ENCODE measurements at regions not wholly inside any gene's neighbourhood (a gene's known extent, or its start where the extent isn't known, plus 50 kb on each side); places are given as distances from the start of the nearest gene placed in this dataset.
"Not testable (repeated sequence)": the region's sequence is repeated elsewhere in the genome, so short reads cannot be mapped to it uniquely, and the experiment has no call there.

DNA sequence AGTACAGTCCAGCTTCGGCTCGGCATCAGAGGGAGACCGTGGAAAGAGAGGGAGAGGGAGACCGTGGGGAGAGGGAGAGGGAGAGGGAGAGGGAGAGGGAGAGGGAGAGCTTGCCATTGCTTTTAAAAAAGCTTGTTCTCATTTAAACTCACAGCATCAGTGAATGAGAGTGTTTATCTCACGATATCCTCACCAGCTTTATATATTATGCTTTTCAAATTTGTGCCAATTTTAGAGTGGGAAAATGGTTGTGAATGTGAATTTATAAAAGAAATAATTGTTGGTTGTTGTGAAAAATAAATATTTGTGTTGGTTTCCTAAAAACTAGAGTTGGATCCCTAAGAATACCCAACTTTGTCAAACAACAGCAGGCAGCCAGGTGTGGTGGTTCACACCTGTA lies 170.1 kb downstream of the NRN1 start:
- DNase-seq, result not testable (repeated sequence)

DNA sequence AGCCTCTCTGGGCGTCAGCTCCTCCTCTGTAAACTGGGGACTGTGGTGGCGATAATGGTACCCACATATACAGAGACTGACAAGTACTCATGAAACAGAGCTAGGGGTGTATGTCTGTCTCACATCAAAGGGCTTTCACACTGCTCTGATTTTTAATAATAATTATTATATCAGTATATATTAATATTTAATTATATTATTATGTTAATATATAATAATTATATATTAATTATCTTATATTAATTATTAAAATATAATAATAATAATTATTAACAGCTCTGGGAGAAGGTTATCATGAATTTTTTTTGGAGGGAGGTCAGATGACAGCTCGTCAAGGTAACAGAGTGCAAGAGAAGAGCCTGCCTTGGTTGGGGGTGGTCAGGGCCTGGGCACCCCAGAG lies 173.6 kb downstream of the NRN1 start:
- no peak for DNase-seq

DNA sequence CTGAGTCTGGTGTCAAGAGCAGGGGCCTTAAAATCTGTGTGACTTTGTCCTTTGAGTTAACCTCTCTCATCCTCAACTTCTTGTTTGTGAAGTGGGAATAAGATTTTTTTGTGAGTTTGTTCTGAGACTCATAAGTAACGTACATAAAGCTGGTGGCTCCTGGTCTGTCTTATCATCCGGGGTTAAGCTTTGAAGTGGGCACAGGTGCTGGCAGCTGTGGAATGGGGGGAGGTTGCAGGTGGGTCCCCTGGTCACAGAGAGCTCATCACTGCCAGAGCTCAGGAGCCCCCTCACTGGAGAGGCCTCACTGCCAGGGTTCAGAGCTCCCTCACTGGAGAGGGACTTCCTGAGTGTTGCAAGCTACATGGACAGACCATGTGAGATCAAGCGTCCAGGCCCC lies 174.1 kb downstream of the NRN1 start:
- DNase-seq, result no peak

DNA sequence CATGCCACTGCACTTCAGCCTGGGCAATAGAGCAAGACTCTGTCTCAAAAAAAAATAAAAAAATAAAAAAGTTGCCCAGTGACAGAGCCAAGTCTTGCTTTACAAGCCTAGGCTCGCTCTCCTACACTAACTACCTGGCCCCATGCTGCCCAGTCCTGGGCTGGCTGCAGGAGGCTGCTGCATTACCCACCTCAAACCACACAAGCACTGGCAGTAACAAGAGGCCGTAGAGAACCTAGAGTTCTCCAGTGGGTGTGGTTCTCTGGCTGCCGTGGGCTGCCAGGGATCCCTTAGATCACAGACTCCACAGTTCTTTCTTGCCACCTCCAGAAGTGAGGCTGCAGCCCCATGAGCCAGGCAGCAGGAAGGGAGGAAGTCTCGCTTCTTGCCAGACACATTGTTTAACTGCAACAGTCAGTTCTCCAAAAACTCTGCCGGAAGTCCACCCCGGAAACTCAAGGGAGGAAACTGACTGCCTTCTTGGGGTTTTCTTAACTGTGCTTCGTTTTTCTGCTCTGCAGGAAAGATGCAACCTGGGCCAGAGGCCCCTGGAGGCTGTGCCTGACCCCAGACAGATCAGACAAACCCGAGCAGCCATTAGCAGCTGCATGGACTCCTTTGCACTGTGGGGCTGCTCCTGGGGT lies 175.4 kb downstream of the NRN1 start:
- peak; percentile 17 for DNase-seq

DNA sequence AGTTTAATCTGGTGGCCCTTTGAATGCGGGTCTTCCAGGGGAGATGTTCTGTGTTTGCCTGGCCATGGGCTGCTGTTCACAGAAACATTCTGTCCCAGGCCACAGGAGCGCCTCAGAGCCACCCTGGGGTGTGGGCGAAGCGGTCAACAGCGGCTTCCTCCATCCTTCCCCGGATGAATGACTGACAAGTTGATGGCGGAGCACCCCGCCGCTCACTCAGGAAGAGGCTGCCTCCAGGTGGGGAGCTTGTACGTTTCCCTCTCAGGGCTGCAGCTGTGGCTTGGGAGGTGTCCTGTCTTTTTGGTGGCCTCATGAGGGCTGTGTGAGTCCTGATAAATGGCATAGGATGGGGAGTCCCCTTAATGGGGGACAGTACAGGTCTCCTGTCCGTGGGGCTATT lies 178.4 kb downstream of the NRN1 start:
- no peak for DNase-seq

DNA sequence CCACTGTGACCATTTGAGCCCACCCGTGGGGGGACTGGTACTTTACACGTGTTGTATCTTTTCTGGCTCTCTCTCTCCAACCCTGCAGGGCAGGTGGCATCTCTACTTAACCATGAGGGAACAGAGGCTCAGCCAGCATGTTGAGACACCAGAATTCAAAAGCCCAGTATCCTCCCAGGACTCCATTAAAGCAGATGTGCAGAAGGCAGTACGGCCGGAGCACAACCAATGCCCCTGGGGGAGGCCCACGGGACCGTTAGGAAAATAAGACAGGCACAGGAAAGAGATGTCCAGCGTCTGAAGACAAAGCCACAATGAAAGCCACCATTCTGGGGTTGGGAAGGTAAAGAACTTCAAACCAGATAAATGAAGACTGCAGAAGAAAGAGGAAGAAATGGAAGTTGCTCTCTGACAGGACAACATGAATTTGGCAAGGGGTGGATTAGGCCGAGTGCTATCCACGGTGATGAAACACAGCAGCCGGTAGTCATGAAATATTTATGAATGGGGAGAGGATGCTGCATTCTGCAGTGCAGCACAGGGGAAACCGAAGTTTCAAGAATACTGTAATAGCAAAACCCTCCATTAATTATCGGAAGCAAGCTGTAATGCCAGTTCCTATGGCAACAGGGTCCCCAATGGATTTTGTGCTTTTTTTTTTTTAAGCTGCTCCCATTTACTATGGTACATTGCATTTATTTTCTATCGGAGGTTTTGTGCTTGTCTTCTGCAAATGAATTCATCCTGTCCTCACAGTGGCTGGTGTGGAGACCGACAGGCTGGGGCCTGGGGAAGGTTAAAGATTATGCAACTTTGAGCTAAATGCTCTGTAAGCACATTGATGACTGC lies 179.4 kb downstream of the NRN1 start:
- no peak for DNase-seq

DNA sequence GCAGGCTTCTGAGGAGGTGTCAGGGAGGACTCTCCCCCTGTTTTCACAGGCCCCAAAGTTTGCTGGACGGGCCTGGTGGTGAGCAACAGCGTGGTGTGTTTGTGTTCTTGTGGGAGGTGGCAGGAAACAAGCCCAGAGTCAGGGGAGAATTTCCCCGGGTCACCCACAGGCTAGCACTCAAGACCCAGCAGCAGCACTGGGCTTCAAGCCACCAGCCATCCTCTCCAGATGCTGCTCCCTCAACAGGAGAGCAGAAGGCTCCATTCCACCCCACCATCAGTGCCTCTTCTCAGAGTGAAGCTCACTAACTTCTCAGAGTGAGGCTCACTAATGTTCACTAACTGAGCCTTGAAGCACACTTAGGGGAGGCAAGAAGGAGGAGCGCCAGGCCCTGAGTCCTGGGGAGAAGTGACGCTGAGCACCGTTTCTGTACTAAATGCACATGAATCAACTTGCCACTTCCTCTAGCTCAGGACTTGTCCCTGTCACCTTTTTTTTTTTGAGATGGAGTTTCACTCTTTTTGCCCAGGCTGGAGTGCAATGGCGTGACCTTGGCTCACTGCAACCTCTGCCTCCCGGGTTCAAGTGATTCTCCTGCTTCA lies 182.2 kb downstream of the NRN1 start:
- not testable (repeated sequence) for DNase-seq

Data from hematopoietic multipotent progenitor cell treated with erythropoietin and hydrocortisone succinate and interleukin-3 and kit ligand, for 6 days (in vitro differentiated cells).